ENCODE measurements at regions not wholly inside any gene's neighbourhood (a gene's known extent, or its start where the extent isn't known, plus 50 kb on each side); places are given as distances from the start of the nearest gene placed in this dataset.
A peak's percentile ranks its signal among the peaks of the same experiment; 100 is the strongest.

GRCh38 chr10:3906511-3907111, 121.6 kb upstream of the KLF6 start:
- Mint-ChIP-seq H3K36me3 (ENCODE audit: low read depth, unreplicated experiment) (peaks cover 2% of the 10 kb centered on the region), H3K4me1 (ENCODE audit: low read depth, unreplicated experiment) (peaks cover 31% of the 10 kb centered on the region), H3K9me3 (ENCODE audit: unreplicated experiment) (peaks cover 6% of the 10 kb centered on the region), H3K4me3 (ENCODE audit: unreplicated experiment) (no peak overlapping the region), H3K27me3 (ENCODE audit: low read depth, unreplicated experiment) (no peaks in the 10 kb centered on the region), H3K27ac (ENCODE audit: unreplicated experiment) (peak overlapping the region; percentile 66)
- peaks cover 28% of the 10 kb centered on the region for H3K4me1 ChIP-seq (ENCODE audit: insufficient read depth, low read length)
- no peak overlapping the region for H3K4me3 ChIP-seq (ENCODE audit: insufficient read depth, low read depth, low read length)
- H3K79me2 ChIP-seq (ENCODE audit: insufficient read depth, low read length): no peaks in the 10 kb centered on the region
- no peaks in the 10 kb centered on the region for H3K9me3 ChIP-seq (ENCODE audit: insufficient read depth, low read depth, low read length)
- no peaks in the 10 kb centered on the region for H3K27me3 ChIP-seq (ENCODE audit: insufficient read depth, low read length)
- TF ChIP-seq CTCF (IDR thresholded peaks at IDR 0.05; ENCODE audit: insufficient read depth, low read depth, low read length): no peak
- no peak for TF ChIP-seq EZH2 (IDR thresholded peaks at IDR 0.05; ENCODE audit: insufficient read depth, low read length)
- H3K27ac ChIP-seq (ENCODE audit: low read depth, low read length): peak overlapping the region; percentile 93
- no peaks in the 10 kb centered on the region for H3K36me3 ChIP-seq (ENCODE audit: insufficient read depth, low read length)
- H4K20me1 ChIP-seq (ENCODE audit: insufficient read depth, low read length): no peaks in the 10 kb centered on the region
- peak overlapping the region; percentile 80 for H3K9ac ChIP-seq (ENCODE audit: low read length)
- DNase-seq (ENCODE audit: low read depth): peak; percentile 82
- no peak overlapping the region for H2AFZ ChIP-seq (ENCODE audit: low read depth, low read length)
- H3K4me2 ChIP-seq (ENCODE audit: low read length): peak overlapping the region; percentile 67
- FAIRE-seq: no peak

- H3K27ac Mint-ChIP-seq (ENCODE audit: unreplicated experiment): peak overlapping the region; percentile 66
- H3K27ac ChIP-seq (ENCODE audit: low read depth, low read length): no peak overlapping the region
- DNase-seq (ENCODE audit: low read depth): no peak
Observed at GRCh38 chr10:3904419-3904960, 119.5 kb upstream of the KLF6 start.

More at GRCh38 chr10:3904419-3904960, 119.5 kb upstream of the KLF6 start:
- FAIRE-seq: no peak
- Mint-ChIP-seq H3K4me3 (ENCODE audit: unreplicated experiment) (no peak overlapping the region), H3K36me3 (ENCODE audit: low read depth, unreplicated experiment) (peaks cover 2% of the 10 kb centered on the region), H3K4me1 (ENCODE audit: low read depth, unreplicated experiment) (peaks cover 33% of the 10 kb centered on the region), H3K9me3 (ENCODE audit: unreplicated experiment) (peaks cover 6% of the 10 kb centered on the region), H3K27me3 (ENCODE audit: low read depth, unreplicated experiment) (no peaks in the 10 kb centered on the region)
- Histone ChIP-seq H4K20me1 (ENCODE audit: insufficient read depth, low read length) (no peaks in the 10 kb centered on the region), H3K9ac (ENCODE audit: low read length) (no peak overlapping the region), H3K27me3 (ENCODE audit: insufficient read depth, low read length) (no peaks in the 10 kb centered on the region), H3K79me2 (ENCODE audit: insufficient read depth, low read length) (no peaks in the 10 kb centered on the region), H3K36me3 (ENCODE audit: insufficient read depth, low read length) (no peaks in the 10 kb centered on the region), H3K9me3 (ENCODE audit: insufficient read depth, low read depth, low read length) (no peaks in the 10 kb centered on the region), H3K4me2 (ENCODE audit: low read length) (no peak overlapping the region), H2AFZ (ENCODE audit: low read depth, low read length) (no peak overlapping the region), H3K4me1 (ENCODE audit: insufficient read depth, low read length) (peaks cover 28% of the 10 kb centered on the region), H3K4me3 (ENCODE audit: insufficient read depth, low read depth, low read length) (no peak overlapping the region)
- no peak for TF ChIP-seq CTCF (IDR thresholded peaks at IDR 0.05; ENCODE audit: insufficient read depth, low read depth, low read length)
- TF ChIP-seq EZH2 (IDR thresholded peaks at IDR 0.05; ENCODE audit: insufficient read depth, low read length): no peak
